WTC11 (cell line): ENCODE measurements at regions not wholly inside any gene's neighbourhood (a gene's known extent, or its start where the extent isn't known, plus 50 kb on each side); places are given as distances from the start of the nearest gene placed in this dataset.

Source experiments
- ATAC-seq: fragments of 200-7000 bp; cut with Tn5 transposase; 2 replicates; pipeline ENCODE4 v1.10.0; 2021; ENCODE audit warnings: mild to moderate bottlenecking, moderate library complexity
- CTCF ChIA-PET: fragments of 300-600 bp; sonication (Branson Sonifier 250); formaldehyde crosslinking; loops from one replicate; lab custom pipeline; 2021; ENCODE audit warnings: antibody characterized with exemption; lab: Charles Lee
- POLR2A ChIA-PET: fragments of 350-600 bp; sonication (Branson Sonifier 250); formaldehyde crosslinking; loops from one replicate; lab custom pipeline; 2021; ENCODE audit warnings: antibody characterized with exemption; lab: Charles Lee
- DNase-seq: peaks from one replicate; pipeline ENCODE4 v3.0.0; 2021; ENCODE audit warnings: low spot score
- H3K27ac Mint-ChIP-seq: 2 replicates; pipeline ENCODE4 v1.8.0; 2021; ENCODE audit warnings: mixed read lengths
- H3K27me3 Mint-ChIP-seq: 2 replicates; pipeline ENCODE4 v1.8.0; 2021; ENCODE audit warnings: low read depth, mild to moderate bottlenecking, moderate library complexity, mixed read lengths
- H3K36me3 Mint-ChIP-seq: 2 replicates; pipeline ENCODE4 v1.8.0; 2021; ENCODE audit warnings: mixed read lengths
- H3K4me1 Mint-ChIP-seq: 2 replicates; pipeline ENCODE4 v1.8.0; 2022; ENCODE audit warnings: mixed read lengths
- H3K4me3 Mint-ChIP-seq: 2 replicates; pipeline ENCODE4 v1.8.0; 2021; ENCODE audit warnings: mild to moderate bottlenecking, moderate library complexity, mixed read lengths
- H3K9me3 Mint-ChIP-seq: 2 replicates; pipeline ENCODE4 v1.8.0; 2021; ENCODE audit warnings: mixed read lengths
- ESRRA ChIP-seq: sonication (generic); formaldehyde crosslinking; IDR thresholded peaks from 2 replicates; pipeline ENCODE4 v1.8.1; 2022; ENCODE audit warnings: mild to moderate bottlenecking, missing genetic modification reagents, borderline replicate concordance
- FOXJ3 ChIP-seq: sonication (generic); formaldehyde crosslinking; IDR thresholded peaks from 2 replicates; pipeline ENCODE4 v1.9.0; 2021; ENCODE audit warnings: missing genetic modification reagents, mild to moderate bottlenecking, borderline replicate concordance
- FOXP1 ChIP-seq: sonication (generic); formaldehyde crosslinking; IDR thresholded peaks from 2 replicates; pipeline ENCODE4 v1.8.0; 2022; ENCODE audit warnings: missing genetic modification reagents, mild to moderate bottlenecking, moderate library complexity, borderline replicate concordance
- GABPB1 ChIP-seq: sonication (generic); formaldehyde crosslinking; IDR thresholded peaks from 2 replicates; pipeline ENCODE4 v1.8.1; 2023; ENCODE audit warnings: mild to moderate bottlenecking, missing genetic modification reagents
- JAZF1 ChIP-seq: fragments of 250-450 bp; sonication (Bioruptor Pico); IDR thresholded peaks from 2 replicates; pipeline ENCODE4 v1.9.0; 2021; ENCODE audit warnings: moderate library complexity, mild to moderate bottlenecking, inconsistent platforms
- KAT7 ChIP-seq: sonication (generic); formaldehyde crosslinking; IDR thresholded peaks from 2 replicates; pipeline ENCODE4 v1.8.1; 2023; ENCODE audit warnings: missing genetic modification reagents, mild to moderate bottlenecking, borderline replicate concordance
- TEAD4 ChIP-seq: sonication (generic); formaldehyde crosslinking; IDR thresholded peaks from 2 replicates; pipeline ENCODE4 v1.8.0; 2022; ENCODE audit warnings: mild to moderate bottlenecking, missing genetic modification reagents
- ZNF121 ChIP-seq: sonication (generic); formaldehyde crosslinking; IDR thresholded peaks from 2 replicates; pipeline ENCODE4 v1.8.0; 2023; ENCODE audit warnings: missing genetic modification reagents
- TF ChIP-seq, protein P1 (sequence below): fragments of 200-600 bp; IDR thresholded peaks from 2 replicates; pipeline ENCODE4 v1.8.0; 2022; ENCODE audit warnings: antibody characterized with exemption
- TF ChIP-seq, protein P2 (sequence below): fragments of 250-450 bp; sonication (Bioruptor Pico); IDR thresholded peaks from 2 replicates; pipeline ENCODE4 v1.8.0; 2021; ENCODE audit warnings: mild to moderate bottlenecking
- TF ChIP-seq, protein P3 (sequence below): sonication (generic); formaldehyde crosslinking; IDR thresholded peaks from 2 replicates; pipeline ENCODE4 v1.8.1; 2023; ENCODE audit warnings: mild to moderate bottlenecking, missing genetic modification reagents
- TF ChIP-seq, protein P4 (sequence below): sonication (generic); formaldehyde crosslinking; IDR thresholded peaks from 2 replicates; pipeline ENCODE4 v1.8.1; 2022; ENCODE audit warnings: missing genetic modification reagents, borderline replicate concordance
- TF ChIP-seq, protein P5 (sequence below): sonication (generic); formaldehyde crosslinking; conservative IDR thresholded peaks from 2 replicates; pipeline ENCODE4 v1.8.1; 2022; ENCODE audit warnings: mild to moderate bottlenecking, missing genetic modification reagents
- TF ChIP-seq, protein P6 (sequence below): sonication (generic); formaldehyde crosslinking; IDR thresholded peaks from 2 replicates; pipeline ENCODE4 v1.8.0; 2022; ENCODE audit warnings: missing genetic modification reagents
- TF ChIP-seq, protein P7 (sequence below): sonication (generic); formaldehyde crosslinking; IDR thresholded peaks from 2 replicates; pipeline ENCODE4 v1.8.1; 2022; ENCODE audit warnings: mild to moderate bottlenecking, moderate library complexity, missing genetic modification reagents
- TF ChIP-seq, protein P8 (sequence below): sonication (generic); formaldehyde crosslinking; IDR thresholded peaks from 2 replicates; pipeline ENCODE4 v1.8.0; 2022; ENCODE audit warnings: mild to moderate bottlenecking, missing genetic modification reagents
- TF ChIP-seq, protein P9 (sequence below): sonication (generic); formaldehyde crosslinking; IDR thresholded peaks from 2 replicates; pipeline ENCODE4 v1.8.0; 2022; ENCODE audit warnings: mild to moderate bottlenecking, missing genetic modification reagents
- TF ChIP-seq, protein P10 (sequence below): sonication (generic); formaldehyde crosslinking; IDR thresholded peaks from 2 replicates; pipeline ENCODE4 v1.8.0; 2022; ENCODE audit warnings: mild to moderate bottlenecking, missing genetic modification reagents
- TF ChIP-seq, protein P11 (sequence below): fragments of 250-450 bp; sonication (Bioruptor Pico); IDR thresholded peaks from 2 replicates; pipeline ENCODE4 v1.9.0; 2021; ENCODE audit warnings: mild to moderate bottlenecking

DNA sequence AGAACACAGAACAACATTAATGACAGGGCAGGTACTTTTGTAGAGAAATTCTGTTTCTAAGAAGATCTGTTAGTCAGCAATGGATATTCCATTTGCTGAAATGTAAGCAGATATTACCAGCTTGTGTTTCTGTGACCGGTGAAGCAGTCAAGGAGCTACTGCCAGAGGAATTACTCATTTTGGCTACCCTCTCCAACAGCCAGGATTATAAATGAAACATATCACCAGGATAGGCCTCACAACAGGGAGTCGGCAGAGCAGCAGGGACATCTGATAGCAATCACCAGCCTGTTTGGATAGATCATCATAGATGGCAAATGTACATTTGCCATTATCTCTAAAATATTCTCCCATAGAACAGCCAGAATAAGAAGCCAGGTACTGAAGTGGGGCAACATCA lies 440.7 kb downstream of the KCNH5 start:
- ATAC-seq (no peak), DNase-seq (no peak)
- ChIA-PET CTCF (no interaction called here), POLR2A (no interaction called here)
- Mint-ChIP-seq H3K36me3 (no peaks in the 10 kb centered on the region), H3K4me3 (no peak overlapping the region), H3K27me3 (no peaks in the 10 kb centered on the region), H3K27ac (no peak overlapping the region), H3K9me3 (peaks cover 10% of the 10 kb centered on the region), H3K4me1 (peaks cover 6% of the 10 kb centered on the region)
- TF ChIP-seq, protein P1, sequence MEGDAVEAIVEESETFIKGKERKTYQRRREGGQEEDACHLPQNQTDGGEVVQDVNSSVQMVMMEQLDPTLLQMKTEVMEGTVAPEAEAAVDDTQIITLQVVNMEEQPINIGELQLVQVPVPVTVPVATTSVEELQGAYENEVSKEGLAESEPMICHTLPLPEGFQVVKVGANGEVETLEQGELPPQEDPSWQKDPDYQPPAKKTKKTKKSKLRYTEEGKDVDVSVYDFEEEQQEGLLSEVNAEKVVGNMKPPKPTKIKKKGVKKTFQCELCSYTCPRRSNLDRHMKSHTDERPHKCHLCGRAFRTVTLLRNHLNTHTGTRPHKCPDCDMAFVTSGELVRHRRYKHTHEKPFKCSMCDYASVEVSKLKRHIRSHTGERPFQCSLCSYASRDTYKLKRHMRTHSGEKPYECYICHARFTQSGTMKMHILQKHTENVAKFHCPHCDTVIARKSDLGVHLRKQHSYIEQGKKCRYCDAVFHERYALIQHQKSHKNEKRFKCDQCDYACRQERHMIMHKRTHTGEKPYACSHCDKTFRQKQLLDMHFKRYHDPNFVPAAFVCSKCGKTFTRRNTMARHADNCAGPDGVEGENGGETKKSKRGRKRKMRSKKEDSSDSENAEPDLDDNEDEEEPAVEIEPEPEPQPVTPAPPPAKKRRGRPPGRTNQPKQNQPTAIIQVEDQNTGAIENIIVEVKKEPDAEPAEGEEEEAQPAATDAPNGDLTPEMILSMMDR = no peak
- TF ChIP-seq, protein P2, sequence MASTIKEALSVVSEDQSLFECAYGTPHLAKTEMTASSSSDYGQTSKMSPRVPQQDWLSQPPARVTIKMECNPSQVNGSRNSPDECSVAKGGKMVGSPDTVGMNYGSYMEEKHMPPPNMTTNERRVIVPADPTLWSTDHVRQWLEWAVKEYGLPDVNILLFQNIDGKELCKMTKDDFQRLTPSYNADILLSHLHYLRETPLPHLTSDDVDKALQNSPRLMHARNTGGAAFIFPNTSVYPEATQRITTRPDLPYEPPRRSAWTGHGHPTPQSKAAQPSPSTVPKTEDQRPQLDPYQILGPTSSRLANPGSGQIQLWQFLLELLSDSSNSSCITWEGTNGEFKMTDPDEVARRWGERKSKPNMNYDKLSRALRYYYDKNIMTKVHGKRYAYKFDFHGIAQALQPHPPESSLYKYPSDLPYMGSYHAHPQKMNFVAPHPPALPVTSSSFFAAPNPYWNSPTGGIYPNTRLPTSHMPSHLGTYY = no peak
- TF ChIP-seq, protein P3, sequence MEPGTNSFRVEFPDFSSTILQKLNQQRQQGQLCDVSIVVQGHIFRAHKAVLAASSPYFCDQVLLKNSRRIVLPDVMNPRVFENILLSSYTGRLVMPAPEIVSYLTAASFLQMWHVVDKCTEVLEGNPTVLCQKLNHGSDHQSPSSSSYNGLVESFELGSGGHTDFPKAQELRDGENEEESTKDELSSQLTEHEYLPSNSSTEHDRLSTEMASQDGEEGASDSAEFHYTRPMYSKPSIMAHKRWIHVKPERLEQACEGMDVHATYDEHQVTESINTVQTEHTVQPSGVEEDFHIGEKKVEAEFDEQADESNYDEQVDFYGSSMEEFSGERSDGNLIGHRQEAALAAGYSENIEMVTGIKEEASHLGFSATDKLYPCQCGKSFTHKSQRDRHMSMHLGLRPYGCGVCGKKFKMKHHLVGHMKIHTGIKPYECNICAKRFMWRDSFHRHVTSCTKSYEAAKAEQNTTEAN = no peak
- no peak for TF ChIP-seq ESRRA (CRISPR knock-in tag)
- TF ChIP-seq, all 79 proteins: peak for 0

DNA sequence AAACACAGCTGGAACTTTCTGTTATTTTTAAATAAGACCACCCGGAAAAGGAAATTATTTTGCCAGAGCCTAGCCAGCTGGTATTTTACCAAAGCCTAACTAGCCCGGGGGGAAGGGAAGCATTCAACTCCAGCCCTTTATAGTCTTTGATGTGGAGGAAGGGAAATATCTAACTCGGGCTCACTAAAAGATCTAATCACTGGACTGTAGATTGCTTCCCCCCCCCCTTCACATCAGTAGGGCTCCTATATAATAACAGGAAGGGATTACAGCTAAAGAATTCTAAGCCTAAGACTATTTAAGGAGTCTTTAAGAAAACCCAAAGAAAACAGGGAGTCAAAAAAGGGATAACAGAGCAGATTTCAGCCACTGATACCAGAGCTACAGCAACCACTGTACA lies 431.1 kb downstream of the KCNH5 start:
- no peak for DNase-seq
- H3K27ac Mint-ChIP-seq = no peak overlapping the region
- CTCF ChIA-PET = no interaction called here
- ATAC-seq = no peak
- no peaks in the 10 kb centered on the region; the same call in 1 of the 2 replicates for H3K36me3 Mint-ChIP-seq
- no peaks in the 10 kb centered on the region for H3K27me3 Mint-ChIP-seq
- peaks cover 12% of the 10 kb centered on the region for H3K4me1 Mint-ChIP-seq
- no peak overlapping the region for H3K4me3 Mint-ChIP-seq
- H3K9me3 Mint-ChIP-seq = peaks cover 5% of the 10 kb centered on the region
- POLR2A ChIA-PET = no interaction called here
- TF ChIP-seq, protein P4, sequence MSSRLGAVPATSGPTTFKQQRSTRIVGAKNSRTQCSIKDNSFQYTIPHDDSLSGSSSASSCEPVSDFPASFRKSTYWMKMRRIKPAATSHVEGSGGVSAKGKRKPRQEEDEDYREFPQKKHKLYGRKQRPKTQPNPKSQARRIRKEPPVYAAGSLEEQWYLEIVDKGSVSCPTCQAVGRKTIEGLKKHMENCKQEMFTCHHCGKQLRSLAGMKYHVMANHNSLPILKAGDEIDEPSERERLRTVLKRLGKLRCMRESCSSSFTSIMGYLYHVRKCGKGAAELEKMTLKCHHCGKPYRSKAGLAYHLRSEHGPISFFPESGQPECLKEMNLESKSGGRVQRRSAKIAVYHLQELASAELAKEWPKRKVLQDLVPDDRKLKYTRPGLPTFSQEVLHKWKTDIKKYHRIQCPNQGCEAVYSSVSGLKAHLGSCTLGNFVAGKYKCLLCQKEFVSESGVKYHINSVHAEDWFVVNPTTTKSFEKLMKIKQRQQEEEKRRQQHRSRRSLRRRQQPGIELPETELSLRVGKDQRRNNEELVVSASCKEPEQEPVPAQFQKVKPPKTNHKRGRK = no peak
- TF ChIP-seq, protein P5, sequence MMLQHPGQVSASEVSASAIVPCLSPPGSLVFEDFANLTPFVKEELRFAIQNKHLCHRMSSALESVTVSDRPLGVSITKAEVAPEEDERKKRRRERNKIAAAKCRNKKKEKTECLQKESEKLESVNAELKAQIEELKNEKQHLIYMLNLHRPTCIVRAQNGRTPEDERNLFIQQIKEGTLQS (CRISPR knock-in tag) = no peak
- TF ChIP-seq GABPB1 (CRISPR knock-in tag) = no peak
- TF ChIP-seq JAZF1 (CRISPR knock-in tag) = no peak
- TF ChIP-seq, protein P6, sequence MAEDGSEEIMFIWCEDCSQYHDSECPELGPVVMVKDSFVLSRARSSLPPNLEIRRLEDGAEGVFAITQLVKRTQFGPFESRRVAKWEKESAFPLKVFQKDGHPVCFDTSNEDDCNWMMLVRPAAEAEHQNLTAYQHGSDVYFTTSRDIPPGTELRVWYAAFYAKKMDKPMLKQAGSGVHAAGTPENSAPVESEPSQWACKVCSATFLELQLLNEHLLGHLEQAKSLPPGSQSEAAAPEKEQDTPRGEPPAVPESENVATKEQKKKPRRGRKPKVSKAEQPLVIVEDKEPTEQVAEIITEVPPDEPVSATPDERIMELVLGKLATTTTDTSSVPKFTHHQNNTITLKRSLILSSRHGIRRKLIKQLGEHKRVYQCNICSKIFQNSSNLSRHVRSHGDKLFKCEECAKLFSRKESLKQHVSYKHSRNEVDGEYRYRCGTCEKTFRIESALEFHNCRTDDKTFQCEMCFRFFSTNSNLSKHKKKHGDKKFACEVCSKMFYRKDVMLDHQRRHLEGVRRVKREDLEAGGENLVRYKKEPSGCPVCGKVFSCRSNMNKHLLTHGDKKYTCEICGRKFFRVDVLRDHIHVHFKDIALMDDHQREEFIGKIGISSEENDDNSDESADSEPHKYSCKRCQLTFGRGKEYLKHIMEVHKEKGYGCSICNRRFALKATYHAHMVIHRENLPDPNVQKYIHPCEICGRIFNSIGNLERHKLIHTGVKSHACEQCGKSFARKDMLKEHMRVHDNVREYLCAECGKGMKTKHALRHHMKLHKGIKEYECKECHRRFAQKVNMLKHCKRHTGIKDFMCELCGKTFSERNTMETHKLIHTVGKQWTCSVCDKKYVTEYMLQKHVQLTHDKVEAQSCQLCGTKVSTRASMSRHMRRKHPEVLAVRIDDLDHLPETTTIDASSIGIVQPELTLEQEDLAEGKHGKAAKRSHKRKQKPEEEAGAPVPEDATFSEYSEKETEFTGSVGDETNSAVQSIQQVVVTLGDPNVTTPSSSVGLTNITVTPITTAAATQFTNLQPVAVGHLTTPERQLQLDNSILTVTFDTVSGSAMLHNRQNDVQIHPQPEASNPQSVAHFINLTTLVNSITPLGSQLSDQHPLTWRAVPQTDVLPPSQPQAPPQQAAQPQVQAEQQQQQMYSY (CRISPR knock-in tag) = no peak
- TF ChIP-seq TEAD4 (CRISPR knock-in tag) = no peak
- TF ChIP-seq, protein P7, sequence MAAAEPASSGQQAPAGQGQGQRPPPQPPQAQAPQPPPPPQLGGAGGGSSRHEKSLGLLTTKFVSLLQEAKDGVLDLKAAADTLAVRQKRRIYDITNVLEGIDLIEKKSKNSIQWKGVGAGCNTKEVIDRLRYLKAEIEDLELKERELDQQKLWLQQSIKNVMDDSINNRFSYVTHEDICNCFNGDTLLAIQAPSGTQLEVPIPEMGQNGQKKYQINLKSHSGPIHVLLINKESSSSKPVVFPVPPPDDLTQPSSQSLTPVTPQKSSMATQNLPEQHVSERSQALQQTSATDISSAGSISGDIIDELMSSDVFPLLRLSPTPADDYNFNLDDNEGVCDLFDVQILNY (CRISPR knock-in tag) = no peak
- TF ChIP-seq, protein P8, sequence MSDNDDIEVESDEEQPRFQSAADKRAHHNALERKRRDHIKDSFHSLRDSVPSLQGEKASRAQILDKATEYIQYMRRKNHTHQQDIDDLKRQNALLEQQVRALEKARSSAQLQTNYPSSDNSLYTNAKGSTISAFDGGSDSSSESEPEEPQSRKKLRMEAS = no peak
- TF ChIP-seq ZNF121 = no peak
- no peak for TF ChIP-seq KAT7 (CRISPR knock-in tag)
- TF ChIP-seq, protein P9, sequence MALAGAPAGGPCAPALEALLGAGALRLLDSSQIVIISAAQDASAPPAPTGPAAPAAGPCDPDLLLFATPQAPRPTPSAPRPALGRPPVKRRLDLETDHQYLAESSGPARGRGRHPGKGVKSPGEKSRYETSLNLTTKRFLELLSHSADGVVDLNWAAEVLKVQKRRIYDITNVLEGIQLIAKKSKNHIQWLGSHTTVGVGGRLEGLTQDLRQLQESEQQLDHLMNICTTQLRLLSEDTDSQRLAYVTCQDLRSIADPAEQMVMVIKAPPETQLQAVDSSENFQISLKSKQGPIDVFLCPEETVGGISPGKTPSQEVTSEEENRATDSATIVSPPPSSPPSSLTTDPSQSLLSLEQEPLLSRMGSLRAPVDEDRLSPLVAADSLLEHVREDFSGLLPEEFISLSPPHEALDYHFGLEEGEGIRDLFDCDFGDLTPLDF (CRISPR knock-in tag) = no peak
- no peak for TF ChIP-seq FOXJ3
- TF ChIP-seq, protein P10, sequence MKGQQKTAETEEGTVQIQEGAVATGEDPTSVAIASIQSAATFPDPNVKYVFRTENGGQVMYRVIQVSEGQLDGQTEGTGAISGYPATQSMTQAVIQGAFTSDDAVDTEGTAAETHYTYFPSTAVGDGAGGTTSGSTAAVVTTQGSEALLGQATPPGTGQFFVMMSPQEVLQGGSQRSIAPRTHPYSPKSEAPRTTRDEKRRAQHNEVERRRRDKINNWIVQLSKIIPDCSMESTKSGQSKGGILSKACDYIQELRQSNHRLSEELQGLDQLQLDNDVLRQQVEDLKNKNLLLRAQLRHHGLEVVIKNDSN (CRISPR knock-in tag) = no peak
- TF ChIP-seq, protein P11, sequence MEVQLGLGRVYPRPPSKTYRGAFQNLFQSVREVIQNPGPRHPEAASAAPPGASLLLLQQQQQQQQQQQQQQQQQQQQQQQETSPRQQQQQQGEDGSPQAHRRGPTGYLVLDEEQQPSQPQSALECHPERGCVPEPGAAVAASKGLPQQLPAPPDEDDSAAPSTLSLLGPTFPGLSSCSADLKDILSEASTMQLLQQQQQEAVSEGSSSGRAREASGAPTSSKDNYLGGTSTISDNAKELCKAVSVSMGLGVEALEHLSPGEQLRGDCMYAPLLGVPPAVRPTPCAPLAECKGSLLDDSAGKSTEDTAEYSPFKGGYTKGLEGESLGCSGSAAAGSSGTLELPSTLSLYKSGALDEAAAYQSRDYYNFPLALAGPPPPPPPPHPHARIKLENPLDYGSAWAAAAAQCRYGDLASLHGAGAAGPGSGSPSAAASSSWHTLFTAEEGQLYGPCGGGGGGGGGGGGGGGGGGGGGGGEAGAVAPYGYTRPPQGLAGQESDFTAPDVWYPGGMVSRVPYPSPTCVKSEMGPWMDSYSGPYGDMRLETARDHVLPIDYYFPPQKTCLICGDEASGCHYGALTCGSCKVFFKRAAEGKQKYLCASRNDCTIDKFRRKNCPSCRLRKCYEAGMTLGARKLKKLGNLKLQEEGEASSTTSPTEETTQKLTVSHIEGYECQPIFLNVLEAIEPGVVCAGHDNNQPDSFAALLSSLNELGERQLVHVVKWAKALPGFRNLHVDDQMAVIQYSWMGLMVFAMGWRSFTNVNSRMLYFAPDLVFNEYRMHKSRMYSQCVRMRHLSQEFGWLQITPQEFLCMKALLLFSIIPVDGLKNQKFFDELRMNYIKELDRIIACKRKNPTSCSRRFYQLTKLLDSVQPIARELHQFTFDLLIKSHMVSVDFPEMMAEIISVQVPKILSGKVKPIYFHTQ (CRISPR knock-in tag) = no peak
- TF ChIP-seq FOXP1 (CRISPR knock-in tag) = no peak
